GM19455 (cell line): ENCODE measurements at regions not wholly inside any gene's neighbourhood (a gene's known extent, or its start where the extent isn't known, plus 50 kb on each side); places are given as distances from the start of the nearest gene placed in this dataset.
"Not testable (repeated sequence)": the region's sequence is repeated elsewhere in the genome, so short reads cannot be mapped to it uniquely, and the experiment has no call there.

Experiments used
- ATAC-seq: cut with Tn5 transposase; IDR thresholded peaks from one replicate; pipeline ENCODE4 v1.9.1; 2021; ENCODE audit not compliant: unreplicated experiment

- not testable (repeated sequence) for ATAC-seq
Measured at GRCh38 chr15:84536181-84536580, 64.6 kb upstream of the ZSCAN2 start.

- not testable (repeated sequence) for ATAC-seq
Measured at GRCh38 chr15:84544586-84544985, 56.2 kb upstream of the ZSCAN2 start.

- not testable (repeated sequence) for ATAC-seq
Measured at GRCh38 chr15:84547150-84547549, 53.7 kb upstream of the ZSCAN2 start.

DNA sequence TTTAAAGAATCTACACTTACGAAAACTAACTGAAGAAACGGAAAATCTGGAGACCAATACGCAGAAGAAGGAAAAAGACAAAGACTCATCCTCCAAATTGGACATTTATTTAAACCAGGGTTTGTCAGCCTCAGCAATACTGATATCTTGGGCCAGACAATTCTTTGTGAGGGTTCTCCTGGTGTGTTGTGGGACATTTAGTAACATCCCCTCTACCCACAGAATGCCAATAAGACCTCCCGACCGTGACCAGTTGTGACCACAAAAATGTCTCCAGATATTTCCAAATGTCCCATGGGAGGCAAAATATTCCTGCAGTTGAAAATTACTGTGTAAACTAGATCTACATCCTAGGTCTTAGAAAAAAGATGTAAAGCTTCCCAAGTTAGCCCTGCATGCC lies 50.3 kb upstream of the ZSCAN2 start:
- ATAC-seq = not testable (repeated sequence)
